AG04450 (cell line): ENCODE measurements at regions not wholly inside any gene's neighbourhood (a gene's known extent, or its start where the extent isn't known, plus 50 kb on each side); places are given as distances from the start of the nearest gene placed in this dataset.

Source experiments
- CTCF ChIA-PET: fragments of 300-600, 350-600 bp; formaldehyde crosslinking; extraction: SDS; loops from one replicate; lab custom pipeline; 2022; ENCODE audit warnings: antibody characterized with exemption, inconsistent platforms; lab: Charles Lee
- POLR2A ChIA-PET: fragments of 350-600 bp; formaldehyde crosslinking; extraction: SDS; loops from one replicate; lab custom pipeline; 2021; ENCODE audit warnings: antibody characterized with exemption, inconsistent platforms; lab: Yijun Ruan, JAX
- DNase-seq: peaks from one replicate; pipeline ENCODE4 v3.0.0-alpha.2; 2011; ENCODE audit warnings: low read depth, low spot score
- H3K27ac ChIP-seq: one replicate; pipeline ENCODE4 v1.5.1; 2012; ENCODE audit warnings: low read depth, low read length, control low read depth
- H3K27me3 ChIP-seq: one replicate; pipeline ENCODE4 v1.6.0; 2012; ENCODE audit warnings: low read length; ENCODE audit not compliant: control insufficient read depth, insufficient read depth
- H3K4me3 ChIP-seq: 2 replicates; pipeline ENCODE4 v1.5.1; 2011; ENCODE audit warnings: mild to moderate bottlenecking, low read depth, low read length, control low read depth
- H3K9me3 ChIP-seq: 2 replicates; pipeline ENCODE4 v1.5.1; 2012; ENCODE audit warnings: low read length; ENCODE audit not compliant: control insufficient read depth, insufficient read depth
- TF ChIP-seq, protein P1 (sequence below): IDR thresholded peaks from 2 replicates; pipeline ENCODE4 v1.5.1; 2011; ENCODE audit warnings: low read depth, low read length, control low read depth, inconsistent platforms

DNA sequence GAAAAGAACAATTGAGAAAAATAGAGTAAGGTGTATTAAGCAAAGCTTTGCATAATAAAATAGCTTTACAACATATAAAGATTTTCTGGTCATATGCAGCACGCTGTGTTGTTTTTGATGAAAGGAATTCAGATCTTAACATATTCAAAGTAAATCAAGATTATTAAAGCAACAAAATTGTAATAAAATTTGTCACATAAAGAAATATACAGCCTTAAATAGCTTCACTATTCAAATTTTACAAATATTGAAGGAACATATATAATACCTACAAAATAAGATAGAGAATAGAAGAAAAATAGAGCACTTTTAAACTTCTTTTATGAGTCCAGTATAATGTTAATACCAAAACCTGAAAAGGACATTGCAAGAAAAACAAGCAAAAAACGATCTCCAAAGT lies 749.1 kb upstream of the POT1 start:
- H3K27me3 ChIP-seq, result no peaks in the 10 kb centered on the region
- peaks cover 6% of the 10 kb centered on the region; the same call in 1 of the 2 replicates for H3K9me3 ChIP-seq
- no peak overlapping the region for H3K4me3 ChIP-seq
- CTCF ChIA-PET, result no interaction called here
- no peak for DNase-seq
- POLR2A ChIA-PET, result no interaction called here
- TF ChIP-seq, protein P1, sequence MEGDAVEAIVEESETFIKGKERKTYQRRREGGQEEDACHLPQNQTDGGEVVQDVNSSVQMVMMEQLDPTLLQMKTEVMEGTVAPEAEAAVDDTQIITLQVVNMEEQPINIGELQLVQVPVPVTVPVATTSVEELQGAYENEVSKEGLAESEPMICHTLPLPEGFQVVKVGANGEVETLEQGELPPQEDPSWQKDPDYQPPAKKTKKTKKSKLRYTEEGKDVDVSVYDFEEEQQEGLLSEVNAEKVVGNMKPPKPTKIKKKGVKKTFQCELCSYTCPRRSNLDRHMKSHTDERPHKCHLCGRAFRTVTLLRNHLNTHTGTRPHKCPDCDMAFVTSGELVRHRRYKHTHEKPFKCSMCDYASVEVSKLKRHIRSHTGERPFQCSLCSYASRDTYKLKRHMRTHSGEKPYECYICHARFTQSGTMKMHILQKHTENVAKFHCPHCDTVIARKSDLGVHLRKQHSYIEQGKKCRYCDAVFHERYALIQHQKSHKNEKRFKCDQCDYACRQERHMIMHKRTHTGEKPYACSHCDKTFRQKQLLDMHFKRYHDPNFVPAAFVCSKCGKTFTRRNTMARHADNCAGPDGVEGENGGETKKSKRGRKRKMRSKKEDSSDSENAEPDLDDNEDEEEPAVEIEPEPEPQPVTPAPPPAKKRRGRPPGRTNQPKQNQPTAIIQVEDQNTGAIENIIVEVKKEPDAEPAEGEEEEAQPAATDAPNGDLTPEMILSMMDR, result no peak
- H3K27ac ChIP-seq, result no peak overlapping the region

DNA sequence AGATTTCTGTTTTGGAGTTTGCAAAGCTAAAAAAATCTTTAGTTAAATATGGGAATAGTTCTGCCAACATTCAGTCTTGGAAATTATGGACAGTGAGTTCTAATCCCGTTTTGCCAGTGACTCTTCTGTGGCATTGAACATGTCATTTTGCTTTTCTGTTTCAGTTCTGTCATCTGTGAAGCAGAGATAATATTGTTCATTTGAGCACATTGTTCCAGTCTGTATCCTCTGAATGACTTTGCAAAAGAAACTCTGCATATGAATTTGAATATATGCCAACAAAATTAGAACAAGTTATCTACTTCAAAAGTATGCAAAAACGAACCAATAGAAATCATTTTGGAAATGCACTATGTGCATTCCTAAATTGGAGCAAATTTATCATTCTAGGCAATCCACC lies 746.0 kb upstream of the POT1 start:
- CTCF ChIA-PET, result no interaction called here
- Histone ChIP-seq H3K4me3 (no peak overlapping the region), H3K27me3 (no peaks in the 10 kb centered on the region), H3K27ac (no peak overlapping the region), H3K9me3 (no peaks in the 10 kb centered on the region)
- DNase-seq, result no peak
- POLR2A ChIA-PET, result no interaction called here
- TF ChIP-seq, protein P1, result no peak

DNA sequence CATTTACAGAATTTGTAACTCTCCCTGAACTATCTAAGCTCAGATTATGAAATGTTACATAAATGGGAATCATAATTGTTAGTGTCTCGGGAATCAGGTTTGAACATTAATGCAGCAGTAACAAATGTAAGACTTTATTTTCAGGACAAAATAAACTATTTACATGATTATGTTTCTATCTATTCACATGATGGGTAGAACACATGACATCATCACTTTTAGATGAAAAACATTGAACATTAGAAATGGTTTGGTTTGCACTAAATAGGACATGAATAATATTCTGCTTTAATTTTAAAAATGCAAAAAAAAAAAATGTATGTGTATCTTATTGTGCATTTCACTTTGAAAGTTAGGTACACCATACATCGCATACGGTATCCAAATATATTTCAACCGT lies 745.5 kb upstream of the POT1 start:
- ChIA-PET CTCF (no interaction called here), POLR2A (no interaction called here)
- H3K9me3 ChIP-seq, result no peaks in the 10 kb centered on the region
- no peak for DNase-seq
- H3K27me3 ChIP-seq, result no peaks in the 10 kb centered on the region
- no peak overlapping the region for H3K27ac ChIP-seq
- no peak overlapping the region for H3K4me3 ChIP-seq
- TF ChIP-seq, protein P1, result no peak

DNA sequence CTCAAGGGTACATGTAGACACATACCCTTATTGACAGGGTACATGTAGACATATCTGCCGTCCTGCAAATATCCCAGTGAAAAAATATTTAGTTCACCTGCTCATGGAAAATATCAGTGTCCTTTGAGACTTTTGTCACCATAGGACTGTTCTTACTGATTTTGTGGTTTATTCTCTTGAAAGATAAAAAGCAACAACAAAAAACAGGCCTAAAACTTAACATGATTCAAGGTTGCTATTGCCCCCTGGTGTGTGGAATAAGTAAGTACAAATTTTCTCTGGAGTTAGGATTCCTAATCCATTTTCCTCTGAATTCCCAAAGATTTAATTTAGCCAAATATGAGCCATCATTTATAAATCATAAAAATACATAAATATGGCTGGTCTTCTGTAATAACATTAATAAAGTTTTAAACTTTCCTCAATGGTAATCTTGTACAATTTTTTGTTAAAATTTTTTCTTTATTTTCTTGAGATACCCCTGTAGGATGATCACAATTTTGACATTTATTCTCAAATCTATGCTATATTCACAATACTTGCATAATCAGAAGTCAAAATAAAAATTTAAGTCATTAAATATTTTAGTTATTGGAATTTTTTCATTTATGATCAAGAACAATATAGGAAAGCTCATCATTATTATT lies 741.4 kb upstream of the POT1 start:
- ChIA-PET CTCF (no interaction called here), POLR2A (no interaction called here)
- no peak overlapping the region for H3K4me3 ChIP-seq
- H3K27me3 ChIP-seq, result no peaks in the 10 kb centered on the region
- TF ChIP-seq, protein P1, result peak; percentile 19; the same call in 1 of the 2 replicates
- H3K9me3 ChIP-seq, result peaks cover 2% of the 10 kb centered on the region; the same call in 1 of the 2 replicates
- H3K27ac ChIP-seq, result no peak overlapping the region
- no peak for DNase-seq

DNA sequence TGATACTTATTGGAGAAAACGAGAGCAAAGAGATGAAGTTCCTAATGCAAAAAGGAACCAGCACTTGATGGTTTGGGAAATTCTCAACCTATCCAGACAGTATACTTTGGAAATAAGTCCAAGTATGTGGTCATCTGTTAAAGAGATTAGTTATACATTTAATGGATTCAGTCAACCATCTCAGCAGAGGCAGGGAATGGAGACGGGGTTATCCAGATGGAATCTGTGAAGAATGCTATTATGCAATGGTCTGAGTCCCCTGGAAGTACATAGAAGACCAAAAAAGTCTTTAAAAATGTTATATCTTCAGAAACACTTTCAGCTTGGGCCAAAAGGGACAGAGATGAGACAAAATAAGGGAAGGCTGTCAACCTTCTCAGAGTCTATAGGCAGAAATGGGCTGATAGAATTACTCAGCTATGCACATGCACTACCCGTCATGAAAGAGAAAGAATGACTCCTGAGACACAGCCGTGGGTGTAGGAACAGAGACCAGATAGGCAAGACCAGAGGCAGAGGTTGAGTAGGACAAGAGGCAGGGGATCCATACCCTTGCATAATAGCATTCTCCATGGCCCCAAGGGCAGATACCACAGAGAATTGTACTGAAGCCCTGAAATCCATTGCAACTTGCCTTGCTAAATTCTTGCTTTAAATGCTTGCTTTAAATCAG lies 738.8 kb upstream of the POT1 start:
- H3K9me3 ChIP-seq, result peaks cover 2% of the 10 kb centered on the region; the same call in 1 of the 2 replicates
- TF ChIP-seq, protein P1, result no peak
- POLR2A ChIA-PET, result no interaction called here
- H3K4me3 ChIP-seq, result no peak overlapping the region
- CTCF ChIA-PET, result no interaction called here
- DNase-seq, result no peak
- H3K27me3 ChIP-seq, result no peaks in the 10 kb centered on the region
- H3K27ac ChIP-seq, result no peak overlapping the region
